Suprapubic skin (tissue), 4 donors: ENCODE measurements at regions not wholly inside any gene's neighbourhood (a gene's known extent, or its start where the extent isn't known, plus 50 kb on each side); places are given as distances from the start of the nearest gene placed in this dataset.

ENCODE experiments used
- EP300 ChIP-seq: sonication (generic); formaldehyde crosslinking; IDR thresholded peaks from one replicate; pipeline ENCODE4 v1.6.1; 2017; ENCODE audit warnings: antibody characterized with exemption
- POLR2A ChIP-seq, 2 donors: fragments of 450-650 bp; IDR thresholded peaks; one replicate each; pipeline ENCODE4 v1.6.1; 2017; ENCODE audit warnings: antibody characterized with exemption in 2 of 2, mild to moderate bottlenecking in 2 of 2, moderate library complexity in 2 of 2
- POLR2AphosphoS5 ChIP-seq, 3 donors: sonication (generic); formaldehyde crosslinking; IDR thresholded peaks; one replicate each; pipeline ENCODE4 v1.6.1; 2017; ENCODE audit warnings: antibody characterized with exemption in 3 of 3
- TF ChIP-seq, protein P1 (sequence below), 2 donors: fragments of 200-600 bp in 1 of 2; fragments of 450-650 bp in 1 of 2; sonication (generic) in 1 of 2; IDR thresholded peaks; one replicate each; pipeline ENCODE4 v1.5.1; 2016 to 2019; ENCODE audit warnings: antibody characterized with exemption in 2 of 2, mild to moderate bottlenecking in 1 of 2, moderate library complexity in 1 of 2

DNA sequence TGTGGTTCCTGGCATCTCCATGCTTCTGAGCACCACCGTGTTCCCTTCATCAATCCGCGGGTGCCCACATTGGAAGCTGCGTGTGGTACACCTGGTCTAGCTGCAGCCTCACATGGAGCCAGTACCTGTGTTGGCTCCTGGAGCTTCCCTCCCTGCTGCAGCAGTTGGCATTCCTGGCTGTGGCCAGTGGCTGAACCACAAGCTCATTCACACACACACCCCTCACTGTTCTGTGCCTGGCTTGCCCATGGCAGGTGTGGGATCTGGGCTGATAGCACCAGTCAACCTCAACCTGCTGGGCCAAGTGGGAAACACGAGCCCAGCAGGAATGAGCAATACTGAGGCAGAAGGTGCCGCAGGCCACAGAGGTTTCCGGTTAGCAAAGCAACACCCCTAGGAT lies 256.2 kb upstream of the LRFN5 start:
- TF ChIP-seq, protein P1, sequence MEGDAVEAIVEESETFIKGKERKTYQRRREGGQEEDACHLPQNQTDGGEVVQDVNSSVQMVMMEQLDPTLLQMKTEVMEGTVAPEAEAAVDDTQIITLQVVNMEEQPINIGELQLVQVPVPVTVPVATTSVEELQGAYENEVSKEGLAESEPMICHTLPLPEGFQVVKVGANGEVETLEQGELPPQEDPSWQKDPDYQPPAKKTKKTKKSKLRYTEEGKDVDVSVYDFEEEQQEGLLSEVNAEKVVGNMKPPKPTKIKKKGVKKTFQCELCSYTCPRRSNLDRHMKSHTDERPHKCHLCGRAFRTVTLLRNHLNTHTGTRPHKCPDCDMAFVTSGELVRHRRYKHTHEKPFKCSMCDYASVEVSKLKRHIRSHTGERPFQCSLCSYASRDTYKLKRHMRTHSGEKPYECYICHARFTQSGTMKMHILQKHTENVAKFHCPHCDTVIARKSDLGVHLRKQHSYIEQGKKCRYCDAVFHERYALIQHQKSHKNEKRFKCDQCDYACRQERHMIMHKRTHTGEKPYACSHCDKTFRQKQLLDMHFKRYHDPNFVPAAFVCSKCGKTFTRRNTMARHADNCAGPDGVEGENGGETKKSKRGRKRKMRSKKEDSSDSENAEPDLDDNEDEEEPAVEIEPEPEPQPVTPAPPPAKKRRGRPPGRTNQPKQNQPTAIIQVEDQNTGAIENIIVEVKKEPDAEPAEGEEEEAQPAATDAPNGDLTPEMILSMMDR (IDR thresholded peaks at IDR 0.05): no peak
- no peak for TF ChIP-seq POLR2AphosphoS5 (IDR thresholded peaks at IDR 0.05)
- TF ChIP-seq POLR2A (IDR thresholded peaks at IDR 0.05): no peak
- no peak for TF ChIP-seq EP300
